ENCODE measurements at regions not wholly inside any gene's neighbourhood (a gene's known extent, or its start where the extent isn't known, plus 50 kb on each side); places are given as distances from the start of the nearest gene placed in this dataset.
"Not testable (repeated sequence)": the region's sequence is repeated elsewhere in the genome, so short reads cannot be mapped to it uniquely, and the experiment has no call there.

DNA sequence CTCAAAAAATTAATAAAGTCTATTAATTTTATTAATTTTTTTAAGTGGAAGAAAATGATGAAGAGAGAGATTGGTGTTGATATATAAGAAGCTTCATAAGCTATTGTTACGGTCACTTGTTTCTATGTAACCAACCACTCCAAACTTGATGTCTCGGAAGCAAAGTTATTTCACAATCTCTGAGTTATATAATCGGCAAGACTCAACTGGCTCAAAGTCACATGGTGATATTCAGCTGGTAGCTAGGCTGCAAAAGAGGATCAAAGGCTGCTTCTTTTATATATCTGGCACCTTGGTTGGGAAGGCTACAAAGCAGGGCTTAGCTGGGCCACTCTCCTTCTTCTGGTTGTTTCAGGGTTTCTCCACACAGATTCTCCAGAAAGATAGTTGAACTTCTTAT lies 245.1 kb upstream of the ARHGAP42 start:
- no peak for TF ChIP-seq POLR2A (IDR thresholded peaks at IDR 0.05)
- TF ChIP-seq CTCF (IDR thresholded peaks at IDR 0.05) = no peak
- ATAC-seq (no peak), DNase-seq (no peak)
- peaks cover 19% of the 10 kb centered on the region for H3K4me1 ChIP-seq
- H3K4me3 ChIP-seq = no peak overlapping the region
- no peak overlapping the region for H3K27ac ChIP-seq
- 87 to 90% methylated on average over 3 of the region's 3 CpGs for WGBS, 2 donors
- no peaks in the 10 kb centered on the region for H3K36me3 ChIP-seq (replicated peaks in 1 of 2; ENCODE audit: insufficient read depth in 1 of 2, low read depth in 2 of 2)
- intact Hi-C loops (cut with DNase I) = no loop called here
- H3K9me3 ChIP-seq = no peaks in the 10 kb centered on the region
- no peaks in the 10 kb centered on the region for H3K27me3 ChIP-seq

GRCh38 chr11:100445231-100445735 lies 241.8 kb upstream of the ARHGAP42 start:
- 2 to 12% methylated on average over 2 of the region's 2 CpGs for WGBS, 2 donors
- peak; percentile 51 to 82 (median 72) for DNase-seq

GRCh38 chr11:100451801-100452460 lies 235.2 kb upstream of the ARHGAP42 start:
- intact Hi-C loops (cut with DNase I); H3K9me3 ChIP-seq; H3K36me3 ChIP-seq (replicated peaks in 1 of 2; ENCODE audit: insufficient read depth in 1 of 2, low read depth in 2 of 2); H3K4me1 ChIP-seq; ATAC-seq; DNase-seq; H3K4me3 ChIP-seq; H3K27me3 ChIP-seq; H3K27ac ChIP-seq: not testable (repeated sequence)
- 84 to 88% methylated on average over 25 to 26 of the region's 26 CpGs for WGBS, 2 donors

More at GRCh38 chr11:100445231-100445735, 241.8 kb upstream of the ARHGAP42 start:
- intact Hi-C loops (cut with DNase I) = no loop called here
- TF ChIP-seq CTCF (IDR thresholded peaks at IDR 0.05) (peak in 5 of 7 experiments; percentile 18 to 39 (median 32)), POLR2A (IDR thresholded peaks at IDR 0.05) (no peak)
- peaks cover 15% of the 10 kb centered on the region for H3K4me1 ChIP-seq
- H3K9me3 ChIP-seq = no peaks in the 10 kb centered on the region
- no peaks in the 10 kb centered on the region for H3K36me3 ChIP-seq (replicated peaks in 1 of 2; ENCODE audit: insufficient read depth in 1 of 2, low read depth in 2 of 2)
- H3K27ac ChIP-seq = peak overlapping the region in 3 of 4 donors; percentile 11 to 56 (median 54)
- no peaks in the 10 kb centered on the region for H3K27me3 ChIP-seq
- H3K4me3 ChIP-seq = no peak overlapping the region
- peak; percentile 96 for ATAC-seq

GRCh38 chr11:100459811-100460210 lies 227.3 kb upstream of the ARHGAP42 start:
- WGBS, 2 donors = 61 to 69% methylated on average over 3 of the region's 3 CpGs

DNA sequence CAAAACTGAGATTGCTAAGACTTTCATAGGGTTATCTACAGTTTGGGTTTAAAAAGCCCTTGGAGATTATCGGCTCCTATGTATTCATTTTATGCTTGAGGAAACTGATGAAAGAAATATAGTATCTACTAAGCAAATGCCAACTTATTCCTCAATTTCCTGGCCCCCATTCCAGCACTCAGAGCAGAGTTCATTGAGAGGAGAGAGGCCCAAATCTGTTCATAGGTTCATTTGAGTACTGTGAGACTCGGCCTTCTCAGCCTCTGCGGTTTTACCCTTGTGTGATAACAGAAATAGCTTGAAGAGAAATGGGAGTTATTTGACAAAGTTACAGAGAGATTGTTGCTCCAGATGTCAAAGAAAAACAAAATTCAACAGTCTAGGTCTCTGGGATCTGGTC lies 226.7 kb upstream of the ARHGAP42 start:
- no peak for TF ChIP-seq POLR2A (IDR thresholded peaks at IDR 0.05)
- no peak for TF ChIP-seq CTCF (IDR thresholded peaks at IDR 0.05)
- WGBS, 2 donors = 85 to 94% methylated on average over 3 of the region's 3 CpGs
- H3K4me3 ChIP-seq = no peak overlapping the region
- no peaks in the 10 kb centered on the region for H3K4me1 ChIP-seq
- ATAC-seq = no peak
- intact Hi-C loops (cut with DNase I) = no loop called here
- no peak overlapping the region for H3K27ac ChIP-seq
- no peak for DNase-seq
- H3K9me3 ChIP-seq = no peaks in the 10 kb centered on the region
- H3K27me3 ChIP-seq = no peaks in the 10 kb centered on the region
- no peaks in the 10 kb centered on the region for H3K36me3 ChIP-seq (replicated peaks in 1 of 2; ENCODE audit: insufficient read depth in 1 of 2, low read depth in 2 of 2)

More at GRCh38 chr11:100459811-100460210, 227.3 kb upstream of the ARHGAP42 start:
- TF ChIP-seq POLR2A (IDR thresholded peaks at IDR 0.05) = no peak
- no peak for TF ChIP-seq CTCF (IDR thresholded peaks at IDR 0.05)
- ATAC-seq = no peak
- Histone ChIP-seq H3K27ac (no peak overlapping the region), H3K36me3 (replicated peaks in 1 of 2; ENCODE audit: insufficient read depth in 1 of 2, low read depth in 2 of 2) (no peaks in the 10 kb centered on the region), H3K4me1 (no peaks in the 10 kb centered on the region), H3K27me3 (no peaks in the 10 kb centered on the region), H3K4me3 (no peak overlapping the region), H3K9me3 (no peaks in the 10 kb centered on the region)
- no peak for DNase-seq
- intact Hi-C loops (cut with DNase I) = no loop called here
